HL-60 (cell line): ENCODE measurements at regions not wholly inside any gene's neighbourhood (a gene's known extent, or its start where the extent isn't known, plus 50 kb on each side); places are given as distances from the start of the nearest gene placed in this dataset.

ENCODE experiments used
- GABPA ChIP-seq: IDR thresholded peaks from 2 replicates; pipeline ENCODE4 v1.6.1; 2012; ENCODE audit warnings: low read depth
- POLR2AphosphoS5 ChIP-seq: IDR thresholded peaks from 2 replicates; pipeline ENCODE4 v1.6.1; 2012; ENCODE audit warnings: low read depth
- REST ChIP-seq: IDR thresholded peaks from 2 replicates; pipeline ENCODE4 v1.6.1; 2012; ENCODE audit warnings: low read depth; ENCODE audit not compliant: insufficient replicate concordance
- SPI1 ChIP-seq: IDR thresholded peaks from 2 replicates; pipeline ENCODE4 v1.6.1; 2012; ENCODE audit warnings: low read depth, mild to moderate bottlenecking, borderline replicate concordance
- TF ChIP-seq, protein P1 (sequence below): IDR thresholded peaks from one replicate; pipeline ENCODE4 v1.5.1; 2011; ENCODE audit warnings: low read length, control low read depth, inconsistent platforms; ENCODE audit not compliant: insufficient read depth

GRCh38 chr13:108407495-108407894, 138.0 kb downstream of the TNFSF13B start:
- TF ChIP-seq, protein P1, sequence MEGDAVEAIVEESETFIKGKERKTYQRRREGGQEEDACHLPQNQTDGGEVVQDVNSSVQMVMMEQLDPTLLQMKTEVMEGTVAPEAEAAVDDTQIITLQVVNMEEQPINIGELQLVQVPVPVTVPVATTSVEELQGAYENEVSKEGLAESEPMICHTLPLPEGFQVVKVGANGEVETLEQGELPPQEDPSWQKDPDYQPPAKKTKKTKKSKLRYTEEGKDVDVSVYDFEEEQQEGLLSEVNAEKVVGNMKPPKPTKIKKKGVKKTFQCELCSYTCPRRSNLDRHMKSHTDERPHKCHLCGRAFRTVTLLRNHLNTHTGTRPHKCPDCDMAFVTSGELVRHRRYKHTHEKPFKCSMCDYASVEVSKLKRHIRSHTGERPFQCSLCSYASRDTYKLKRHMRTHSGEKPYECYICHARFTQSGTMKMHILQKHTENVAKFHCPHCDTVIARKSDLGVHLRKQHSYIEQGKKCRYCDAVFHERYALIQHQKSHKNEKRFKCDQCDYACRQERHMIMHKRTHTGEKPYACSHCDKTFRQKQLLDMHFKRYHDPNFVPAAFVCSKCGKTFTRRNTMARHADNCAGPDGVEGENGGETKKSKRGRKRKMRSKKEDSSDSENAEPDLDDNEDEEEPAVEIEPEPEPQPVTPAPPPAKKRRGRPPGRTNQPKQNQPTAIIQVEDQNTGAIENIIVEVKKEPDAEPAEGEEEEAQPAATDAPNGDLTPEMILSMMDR, result no peak
- TF ChIP-seq REST (no peak), SPI1 (peak; percentile 54; the same call in 1 of the 2 replicates), POLR2AphosphoS5 (no peak), GABPA (no peak)
